ENCODE measurements at regions not wholly inside any gene's neighbourhood (a gene's known extent, or its start where the extent isn't known, plus 50 kb on each side); places are given as distances from the start of the nearest gene placed in this dataset.

DNA sequence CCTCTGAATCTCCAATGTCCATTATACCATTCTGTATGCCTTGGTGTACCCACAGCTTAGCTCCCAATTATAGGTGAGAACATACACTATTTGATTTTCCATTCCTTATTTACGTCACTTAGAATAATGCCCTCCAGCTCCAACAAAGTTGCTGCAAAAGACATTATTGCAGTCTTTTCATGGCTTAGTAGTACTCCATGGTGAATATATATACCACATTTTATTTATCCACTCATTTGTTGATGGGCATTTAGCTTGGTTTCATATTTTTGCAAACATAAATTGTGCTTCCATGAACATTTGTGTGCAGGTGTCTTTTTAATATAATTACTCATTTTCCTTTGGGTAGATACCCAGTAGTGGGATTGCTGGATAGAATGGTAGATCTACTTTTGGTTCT is 374.1 kb upstream of the HTR1E start:
- Histone ChIP-seq H3K36me3 (ENCODE audit: control insufficient read depth, insufficient read depth, low read length) (no peaks in the 10 kb centered on the region), H3K27me3 (ENCODE audit: control insufficient read depth, insufficient read depth, low read length) (no peaks in the 10 kb centered on the region), H3K4me1 (ENCODE audit: control insufficient read depth, extremely low read depth, insufficient read depth, low read length) (no peaks in the 10 kb centered on the region), H3K4me3 (replicated peaks in 1 of 4; ENCODE audit: control extremely low read depth in 1 of 4, insufficient read depth in 1 of 4, low read depth in 3 of 4, low read length in 4 of 4) (no peak overlapping the region), H2AFZ (ENCODE audit: low read length) (no peak overlapping the region), H3K9me3 (ENCODE audit: control insufficient read depth, insufficient read depth, low read depth, low read length) (no peaks in the 10 kb centered on the region), H3K79me2 (ENCODE audit: control insufficient read depth, insufficient read depth, low read length) (no peaks in the 10 kb centered on the region), H3K27ac (ENCODE audit: insufficient read depth, low read length) (no peak overlapping the region), H3K9ac (ENCODE audit: insufficient read depth, low read length) (no peak overlapping the region), H3K4me2 (ENCODE audit: extremely low read depth, insufficient read depth, low read length) (no peak overlapping the region), H4K20me1 (ENCODE audit: control insufficient read depth, extremely low read depth, insufficient read depth, low read length) (no peaks in the 10 kb centered on the region)
- DNase-seq (ENCODE audit: low read depth in 2 of 2): no peak
- TF ChIP-seq, protein P1, sequence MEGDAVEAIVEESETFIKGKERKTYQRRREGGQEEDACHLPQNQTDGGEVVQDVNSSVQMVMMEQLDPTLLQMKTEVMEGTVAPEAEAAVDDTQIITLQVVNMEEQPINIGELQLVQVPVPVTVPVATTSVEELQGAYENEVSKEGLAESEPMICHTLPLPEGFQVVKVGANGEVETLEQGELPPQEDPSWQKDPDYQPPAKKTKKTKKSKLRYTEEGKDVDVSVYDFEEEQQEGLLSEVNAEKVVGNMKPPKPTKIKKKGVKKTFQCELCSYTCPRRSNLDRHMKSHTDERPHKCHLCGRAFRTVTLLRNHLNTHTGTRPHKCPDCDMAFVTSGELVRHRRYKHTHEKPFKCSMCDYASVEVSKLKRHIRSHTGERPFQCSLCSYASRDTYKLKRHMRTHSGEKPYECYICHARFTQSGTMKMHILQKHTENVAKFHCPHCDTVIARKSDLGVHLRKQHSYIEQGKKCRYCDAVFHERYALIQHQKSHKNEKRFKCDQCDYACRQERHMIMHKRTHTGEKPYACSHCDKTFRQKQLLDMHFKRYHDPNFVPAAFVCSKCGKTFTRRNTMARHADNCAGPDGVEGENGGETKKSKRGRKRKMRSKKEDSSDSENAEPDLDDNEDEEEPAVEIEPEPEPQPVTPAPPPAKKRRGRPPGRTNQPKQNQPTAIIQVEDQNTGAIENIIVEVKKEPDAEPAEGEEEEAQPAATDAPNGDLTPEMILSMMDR (conservative IDR thresholded peaks at IDR 0.05 in 1 of 2, IDR thresholded peaks at IDR 0.05 in 1 of 2; ENCODE audit: low read depth in 1 of 2, low read length in 2 of 2): no peak
- no peak for TF ChIP-seq EZH2 (IDR thresholded peaks at IDR 0.05; ENCODE audit: low read length, missing control alignments)

DNA sequence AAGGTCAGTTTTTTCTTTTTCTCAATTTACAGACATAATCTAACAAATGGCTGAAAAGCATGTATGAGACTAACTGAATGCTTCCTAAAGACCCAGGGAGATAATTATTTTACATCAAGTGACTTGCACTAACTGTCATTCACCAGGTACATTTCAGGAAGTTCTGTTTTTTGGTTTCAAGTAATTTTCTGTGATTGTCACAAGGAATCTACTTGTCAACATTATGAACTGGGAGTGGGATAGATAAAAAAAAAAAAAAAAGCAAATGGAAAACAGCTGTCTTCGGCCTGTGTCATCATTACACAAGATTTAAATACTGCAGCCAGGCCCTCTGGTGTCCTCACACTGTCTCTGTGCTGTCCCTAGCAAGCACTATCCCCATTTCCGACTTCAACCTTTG is 379.0 kb upstream of the HTR1E start:
- H3K4me1 ChIP-seq (ENCODE audit: control insufficient read depth, extremely low read depth, insufficient read depth, low read length): no peaks in the 10 kb centered on the region
- no peak for DNase-seq (ENCODE audit: low read depth in 2 of 2)
- no peaks in the 10 kb centered on the region for H3K9me3 ChIP-seq (ENCODE audit: control insufficient read depth, insufficient read depth, low read depth, low read length)
- no peaks in the 10 kb centered on the region for H3K36me3 ChIP-seq (ENCODE audit: control insufficient read depth, insufficient read depth, low read length)
- TF ChIP-seq EZH2 (IDR thresholded peaks at IDR 0.05; ENCODE audit: low read length, missing control alignments): no peak
- TF ChIP-seq, protein P1 (conservative IDR thresholded peaks at IDR 0.05 in 1 of 2, IDR thresholded peaks at IDR 0.05 in 1 of 2; ENCODE audit: low read depth in 1 of 2, low read length in 2 of 2): no peak
- no peaks in the 10 kb centered on the region for H4K20me1 ChIP-seq (ENCODE audit: control insufficient read depth, extremely low read depth, insufficient read depth, low read length)
- no peak overlapping the region for H3K4me3 ChIP-seq (replicated peaks in 1 of 4; ENCODE audit: control extremely low read depth in 1 of 4, insufficient read depth in 1 of 4, low read depth in 3 of 4, low read length in 4 of 4)
- no peak overlapping the region for H3K9ac ChIP-seq (ENCODE audit: insufficient read depth, low read length)
- no peaks in the 10 kb centered on the region for H3K27me3 ChIP-seq (ENCODE audit: control insufficient read depth, insufficient read depth, low read length)
- no peak overlapping the region for H3K27ac ChIP-seq (ENCODE audit: insufficient read depth, low read length)
- H2AFZ ChIP-seq (ENCODE audit: low read length): no peak overlapping the region
- no peaks in the 10 kb centered on the region for H3K79me2 ChIP-seq (ENCODE audit: control insufficient read depth, insufficient read depth, low read length)
- no peak overlapping the region for H3K4me2 ChIP-seq (ENCODE audit: extremely low read depth, insufficient read depth, low read length)

DNA sequence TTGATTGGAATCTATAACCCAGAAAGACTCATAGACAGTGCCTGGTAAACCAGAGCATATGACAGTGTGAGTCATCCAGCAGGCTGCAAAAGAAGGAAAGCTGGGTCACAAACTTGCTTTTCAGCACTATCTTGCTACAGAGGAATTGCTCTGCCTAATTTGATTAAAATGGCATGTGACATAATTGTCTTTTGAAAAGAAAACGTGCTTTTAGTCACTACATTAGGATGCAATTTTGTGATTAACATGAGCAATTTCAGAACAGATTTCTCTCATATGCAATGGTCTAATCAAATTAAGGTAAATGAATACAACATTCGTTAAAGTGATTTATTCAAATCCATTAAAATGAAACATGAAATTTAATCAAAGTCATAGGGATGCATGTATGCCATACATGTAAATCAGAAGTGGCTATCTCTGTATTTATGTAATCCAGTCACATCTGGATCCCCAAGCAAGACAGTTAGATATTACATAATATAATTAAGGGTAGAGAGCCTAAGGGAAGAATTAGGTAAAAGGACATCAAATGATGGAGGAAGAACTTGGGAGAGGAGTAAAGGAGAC is 400.0 kb upstream of the HTR1E start:
- H3K36me3 ChIP-seq (ENCODE audit: control insufficient read depth, insufficient read depth, low read length): no peaks in the 10 kb centered on the region
- no peaks in the 10 kb centered on the region for H3K4me1 ChIP-seq (ENCODE audit: control insufficient read depth, extremely low read depth, insufficient read depth, low read length)
- H3K9ac ChIP-seq (ENCODE audit: insufficient read depth, low read length): no peak overlapping the region
- H3K9me3 ChIP-seq (ENCODE audit: control insufficient read depth, insufficient read depth, low read depth, low read length): no peaks in the 10 kb centered on the region
- no peak for DNase-seq (ENCODE audit: low read depth in 2 of 2)
- H3K27me3 ChIP-seq (ENCODE audit: control insufficient read depth, insufficient read depth, low read length): no peaks in the 10 kb centered on the region
- no peak overlapping the region for H3K27ac ChIP-seq (ENCODE audit: insufficient read depth, low read length)
- TF ChIP-seq, protein P1 (conservative IDR thresholded peaks at IDR 0.05 in 1 of 2, IDR thresholded peaks at IDR 0.05 in 1 of 2; ENCODE audit: low read depth in 1 of 2, low read length in 2 of 2): no peak
- TF ChIP-seq EZH2 (IDR thresholded peaks at IDR 0.05; ENCODE audit: low read length, missing control alignments): no peak
- no peak overlapping the region for H3K4me2 ChIP-seq (ENCODE audit: extremely low read depth, insufficient read depth, low read length)
- H3K79me2 ChIP-seq (ENCODE audit: control insufficient read depth, insufficient read depth, low read length): no peaks in the 10 kb centered on the region
- H2AFZ ChIP-seq (ENCODE audit: low read length): no peak overlapping the region
- H4K20me1 ChIP-seq (ENCODE audit: control insufficient read depth, extremely low read depth, insufficient read depth, low read length): no peaks in the 10 kb centered on the region
- no peak overlapping the region for H3K4me3 ChIP-seq (replicated peaks in 1 of 4; ENCODE audit: control extremely low read depth in 1 of 4, insufficient read depth in 1 of 4, low read depth in 3 of 4, low read length in 4 of 4)

All from fibroblast of lung (primary cell).